GM12874 (cell line): ENCODE measurements at regions not wholly inside any gene's neighbourhood (a gene's known extent, or its start where the extent isn't known, plus 50 kb on each side); places are given as distances from the start of the nearest gene placed in this dataset.

ENCODE experiments used
- TF ChIP-seq, protein P1 (sequence below): IDR thresholded peaks from 2 replicates; pipeline ENCODE4 v1.5.1; 2011; ENCODE audit warnings: low read depth, mild to moderate bottlenecking, control low read depth, low read length, moderate library complexity; ENCODE audit not compliant: insufficient read depth

DNA sequence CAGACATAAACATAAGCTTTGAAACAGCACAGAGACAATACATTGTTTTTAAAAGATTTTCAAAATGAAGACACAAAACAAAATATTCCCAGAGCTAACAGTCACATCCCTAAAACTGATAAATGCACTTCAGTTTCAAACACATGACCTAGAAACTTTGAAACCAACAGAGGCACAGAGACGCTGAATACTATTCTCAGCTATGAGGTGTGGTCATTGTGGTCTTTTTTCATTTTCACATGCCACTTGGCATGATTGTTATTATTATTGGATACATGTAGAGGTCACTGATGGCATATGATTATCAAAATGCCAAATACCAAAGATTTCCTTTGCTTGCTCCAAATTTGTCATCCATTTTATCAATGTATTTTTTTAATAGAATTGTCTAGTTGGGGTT is 306.9 kb downstream of the QKI start:
- TF ChIP-seq, protein P1, sequence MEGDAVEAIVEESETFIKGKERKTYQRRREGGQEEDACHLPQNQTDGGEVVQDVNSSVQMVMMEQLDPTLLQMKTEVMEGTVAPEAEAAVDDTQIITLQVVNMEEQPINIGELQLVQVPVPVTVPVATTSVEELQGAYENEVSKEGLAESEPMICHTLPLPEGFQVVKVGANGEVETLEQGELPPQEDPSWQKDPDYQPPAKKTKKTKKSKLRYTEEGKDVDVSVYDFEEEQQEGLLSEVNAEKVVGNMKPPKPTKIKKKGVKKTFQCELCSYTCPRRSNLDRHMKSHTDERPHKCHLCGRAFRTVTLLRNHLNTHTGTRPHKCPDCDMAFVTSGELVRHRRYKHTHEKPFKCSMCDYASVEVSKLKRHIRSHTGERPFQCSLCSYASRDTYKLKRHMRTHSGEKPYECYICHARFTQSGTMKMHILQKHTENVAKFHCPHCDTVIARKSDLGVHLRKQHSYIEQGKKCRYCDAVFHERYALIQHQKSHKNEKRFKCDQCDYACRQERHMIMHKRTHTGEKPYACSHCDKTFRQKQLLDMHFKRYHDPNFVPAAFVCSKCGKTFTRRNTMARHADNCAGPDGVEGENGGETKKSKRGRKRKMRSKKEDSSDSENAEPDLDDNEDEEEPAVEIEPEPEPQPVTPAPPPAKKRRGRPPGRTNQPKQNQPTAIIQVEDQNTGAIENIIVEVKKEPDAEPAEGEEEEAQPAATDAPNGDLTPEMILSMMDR = no peak

DNA sequence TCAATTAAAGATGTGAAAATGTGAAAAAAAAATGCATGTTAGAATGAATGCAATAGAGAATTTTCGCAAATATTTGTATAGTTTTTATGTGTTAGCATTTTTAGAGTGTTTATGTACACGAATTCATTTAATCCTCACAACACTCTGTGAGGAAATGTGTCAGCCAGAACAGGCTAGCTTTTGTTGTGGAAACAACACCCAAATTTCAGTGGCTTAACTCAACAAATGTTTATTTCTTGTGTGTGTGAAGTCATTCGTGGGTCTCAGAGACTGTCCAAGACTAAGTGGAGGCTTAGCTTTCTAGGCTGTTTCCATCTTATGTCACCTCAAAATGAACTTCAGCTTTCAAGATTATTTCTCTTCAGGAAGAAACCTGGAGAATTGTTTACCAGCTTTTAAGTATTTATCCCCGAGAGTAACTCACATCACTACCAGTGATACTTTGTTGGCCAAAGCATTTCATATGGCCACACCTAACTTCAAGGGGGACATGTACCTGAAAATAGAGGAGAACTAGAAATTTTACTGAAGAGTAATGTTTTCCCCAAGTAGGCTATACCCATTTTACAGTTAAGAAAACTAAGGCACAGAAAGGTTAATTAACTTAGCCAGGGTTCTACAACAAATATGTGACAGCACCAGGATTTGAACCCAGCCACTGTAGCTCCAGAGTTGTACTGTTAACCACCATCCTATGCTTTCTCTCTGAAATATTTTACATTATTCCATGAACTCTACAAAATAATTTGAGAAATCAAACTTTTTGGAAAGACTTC is 306.1 kb downstream of the QKI start:
- TF ChIP-seq, protein P1 = no peak

- TF ChIP-seq, protein P1 = no peak
Observed at GRCh38 chr6:163720005-163720404, 305.5 kb downstream of the QKI start.

DNA sequence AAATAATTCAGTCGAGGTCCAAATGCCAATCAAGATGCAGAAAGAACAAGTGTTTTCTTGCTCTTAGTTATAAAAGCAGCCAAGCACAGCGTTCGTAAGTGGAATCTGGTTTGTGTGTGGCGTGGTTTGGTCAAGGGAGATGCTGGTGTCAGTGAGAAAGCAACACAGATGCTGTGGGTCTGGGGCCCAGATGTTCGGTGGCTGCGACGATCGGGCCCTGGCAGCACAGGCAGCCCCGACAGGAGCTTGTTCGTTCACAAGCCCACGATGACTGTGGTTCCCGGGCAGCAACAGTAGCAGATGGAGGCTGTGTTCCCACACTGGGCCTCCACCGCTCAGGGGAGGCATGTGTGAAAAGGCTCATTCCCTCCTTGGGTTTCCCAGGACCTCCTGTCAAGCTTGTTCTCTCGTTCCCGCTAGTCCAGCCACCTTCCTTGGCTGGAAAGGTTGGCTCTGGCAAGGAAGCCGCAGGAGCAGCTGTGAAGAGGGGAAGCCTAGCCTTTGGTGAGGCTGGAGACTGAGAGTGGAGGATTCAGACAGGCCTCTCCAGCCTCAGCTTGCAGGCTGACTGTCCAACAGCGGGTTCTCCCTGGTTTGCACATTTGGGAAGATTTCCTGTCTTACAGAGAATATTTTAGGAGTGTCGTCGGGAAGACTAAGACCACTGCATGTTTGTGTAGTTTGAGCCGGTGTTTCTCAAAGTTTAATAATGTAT is 304.7 kb downstream of the QKI start:
- TF ChIP-seq, protein P1 = no peak

DNA sequence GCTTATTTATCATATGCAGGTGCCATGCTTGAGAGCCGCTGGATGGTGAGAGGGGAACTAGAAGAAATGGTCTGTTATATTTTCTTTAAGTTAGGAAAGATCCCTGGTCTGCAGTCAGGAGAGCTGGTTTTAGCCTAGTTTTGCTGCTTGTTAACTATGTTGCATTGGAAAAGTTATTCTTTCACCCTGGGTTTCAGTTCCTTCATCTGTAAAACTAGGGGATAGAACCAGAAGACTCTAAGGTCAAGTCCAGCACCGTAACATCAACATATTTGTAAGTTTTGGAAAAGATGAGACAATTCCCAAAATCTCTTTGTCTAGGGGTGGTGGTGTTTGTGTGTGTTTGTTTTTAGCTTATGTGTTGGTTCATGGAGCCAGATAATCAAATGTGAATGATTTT is 304.0 kb downstream of the QKI start:
- TF ChIP-seq, protein P1 = no peak

DNA sequence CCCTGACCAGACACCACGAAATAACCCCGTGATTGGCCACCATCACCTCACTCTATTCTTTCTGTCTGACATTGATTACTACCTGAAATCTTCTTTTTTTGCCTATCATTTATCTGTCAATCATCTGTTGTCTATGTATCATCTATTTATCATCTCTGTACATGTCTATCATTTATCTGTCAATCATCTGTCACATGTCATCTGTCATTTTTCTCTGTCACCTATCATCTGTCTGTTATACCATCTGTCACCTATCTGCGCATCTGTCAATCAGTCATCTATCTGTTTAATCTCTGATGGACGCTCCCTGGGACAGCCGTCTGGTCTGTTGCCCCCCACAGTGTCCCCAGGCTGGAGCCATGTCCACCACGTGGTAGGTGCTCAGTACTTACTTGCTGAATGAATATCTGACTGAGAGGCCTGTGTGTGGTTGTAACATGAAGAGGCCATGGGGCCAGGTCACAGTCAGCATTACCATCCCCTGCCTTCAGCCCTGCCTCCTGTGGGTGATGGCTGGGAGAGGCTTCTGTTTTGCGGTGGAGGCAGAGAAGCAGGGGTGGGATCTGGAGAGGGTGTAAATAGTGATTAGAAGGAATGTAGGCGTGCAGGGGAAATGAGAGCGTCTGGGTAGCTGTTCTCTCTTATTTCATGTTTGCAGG is 302.7 kb downstream of the QKI start:
- TF ChIP-seq, protein P1 = no peak

DNA sequence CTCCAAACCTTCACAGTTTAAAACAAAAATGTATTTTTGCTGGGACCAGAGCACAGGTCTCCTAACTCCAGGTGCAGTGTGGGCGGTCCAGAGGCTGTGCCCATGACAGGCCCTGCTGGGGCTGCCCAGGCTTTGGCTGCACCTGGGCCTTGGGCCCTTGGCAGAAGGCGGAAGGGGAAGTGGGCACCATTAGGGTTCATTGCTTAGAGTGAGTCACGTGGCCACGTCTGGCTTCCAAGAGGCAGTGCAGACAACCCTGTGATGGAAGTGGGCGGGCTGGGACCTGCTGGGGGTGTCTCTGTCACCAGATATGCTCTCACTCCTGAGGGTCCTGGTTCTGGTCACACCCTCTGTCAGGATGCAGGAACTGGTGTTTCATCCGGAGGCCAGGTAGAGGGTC is 302.2 kb downstream of the QKI start:
- TF ChIP-seq, protein P1 = no peak
